ENCODE measurements at regions not wholly inside any gene's neighbourhood (a gene's known extent, or its start where the extent isn't known, plus 50 kb on each side); places are given as distances from the start of the nearest gene placed in this dataset.
"Not testable (repeated sequence)": the region's sequence is repeated elsewhere in the genome, so short reads cannot be mapped to it uniquely, and the experiment has no call there.

GRCh38 chr7:36064676-36065075 lies 88.4 kb upstream of the EEPD1 start:
- intact Hi-C loops (cut with DNase I; ENCODE audit: low total_unique reads): no loop called here

GRCh38 chr7:36065563-36066342 lies 87.3 kb upstream of the EEPD1 start:
- DNase-seq (ENCODE audit: low spot score in 2 of 2); H3K27ac ChIP-seq; H3K27me3 ChIP-seq; H3K9me3 ChIP-seq; H3K4me3 ChIP-seq; intact Hi-C loops (cut with DNase I; ENCODE audit: low total_unique reads); H3K4me1 ChIP-seq; H3K36me3 ChIP-seq: not testable (repeated sequence)

More at GRCh38 chr7:36064676-36065075, 88.4 kb upstream of the EEPD1 start:
- no peak overlapping the region for H3K27ac ChIP-seq
- H3K36me3 ChIP-seq: no peaks in the 10 kb centered on the region
- DNase-seq (ENCODE audit: low spot score in 2 of 2): no peak
- H3K9me3 ChIP-seq: no peaks in the 10 kb centered on the region
- no peaks in the 10 kb centered on the region for H3K4me1 ChIP-seq
- H3K27me3 ChIP-seq: no peaks in the 10 kb centered on the region
- H3K4me3 ChIP-seq: no peak overlapping the region
- TF ChIP-seq POLR2A (IDR thresholded peaks at IDR 0.05): no peak
- no peak for TF ChIP-seq POLR2AphosphoS5 (IDR thresholded peaks at IDR 0.05)
- TF ChIP-seq, protein P1, sequence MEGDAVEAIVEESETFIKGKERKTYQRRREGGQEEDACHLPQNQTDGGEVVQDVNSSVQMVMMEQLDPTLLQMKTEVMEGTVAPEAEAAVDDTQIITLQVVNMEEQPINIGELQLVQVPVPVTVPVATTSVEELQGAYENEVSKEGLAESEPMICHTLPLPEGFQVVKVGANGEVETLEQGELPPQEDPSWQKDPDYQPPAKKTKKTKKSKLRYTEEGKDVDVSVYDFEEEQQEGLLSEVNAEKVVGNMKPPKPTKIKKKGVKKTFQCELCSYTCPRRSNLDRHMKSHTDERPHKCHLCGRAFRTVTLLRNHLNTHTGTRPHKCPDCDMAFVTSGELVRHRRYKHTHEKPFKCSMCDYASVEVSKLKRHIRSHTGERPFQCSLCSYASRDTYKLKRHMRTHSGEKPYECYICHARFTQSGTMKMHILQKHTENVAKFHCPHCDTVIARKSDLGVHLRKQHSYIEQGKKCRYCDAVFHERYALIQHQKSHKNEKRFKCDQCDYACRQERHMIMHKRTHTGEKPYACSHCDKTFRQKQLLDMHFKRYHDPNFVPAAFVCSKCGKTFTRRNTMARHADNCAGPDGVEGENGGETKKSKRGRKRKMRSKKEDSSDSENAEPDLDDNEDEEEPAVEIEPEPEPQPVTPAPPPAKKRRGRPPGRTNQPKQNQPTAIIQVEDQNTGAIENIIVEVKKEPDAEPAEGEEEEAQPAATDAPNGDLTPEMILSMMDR (IDR thresholded peaks at IDR 0.05): no peak

- H3K36me3 ChIP-seq: no peaks in the 10 kb centered on the region
- no peak for DNase-seq (ENCODE audit: low spot score in 2 of 2)
- no peaks in the 10 kb centered on the region for H3K4me1 ChIP-seq
- H3K27ac ChIP-seq: no peak overlapping the region
- no peak overlapping the region for H3K4me3 ChIP-seq
- intact Hi-C loops (cut with DNase I; ENCODE audit: low total_unique reads): no loop called here
- H3K27me3 ChIP-seq: no peaks in the 10 kb centered on the region
- no peak for TF ChIP-seq POLR2A (IDR thresholded peaks at IDR 0.05)
- TF ChIP-seq, protein P1 (IDR thresholded peaks at IDR 0.05): no peak
- no peak for TF ChIP-seq POLR2AphosphoS5 (IDR thresholded peaks at IDR 0.05)
- H3K9me3 ChIP-seq: no peaks in the 10 kb centered on the region
These were observed 86.8 kb upstream of the EEPD1 start for GRCh38 chr7:36066343-36066664.

DNA sequence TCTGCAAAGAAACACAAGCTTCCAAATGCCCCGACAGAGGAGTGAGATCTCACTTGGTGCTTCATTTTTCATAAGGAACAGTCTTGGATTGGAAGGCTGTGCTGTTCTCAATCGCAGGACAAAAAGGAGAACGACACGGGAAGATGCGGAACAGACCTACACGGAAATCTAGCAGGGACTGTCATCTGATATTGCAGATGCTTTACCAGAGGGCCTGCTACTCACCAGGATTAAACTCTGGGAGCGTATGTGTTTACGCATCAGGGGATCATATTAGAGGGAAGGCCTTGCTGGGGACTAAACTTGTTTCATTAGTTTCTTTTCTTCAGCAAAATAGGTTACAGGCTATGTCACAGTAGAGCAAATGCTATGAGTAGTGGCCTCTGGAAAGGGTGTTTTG lies 82.8 kb upstream of the EEPD1 start:
- Histone ChIP-seq H3K27me3 (no peaks in the 10 kb centered on the region), H3K9me3 (no peaks in the 10 kb centered on the region), H3K36me3 (no peaks in the 10 kb centered on the region), H3K4me3 (no peak overlapping the region), H3K4me1 (no peaks in the 10 kb centered on the region), H3K27ac (no peak overlapping the region)
- TF ChIP-seq, protein P1 (IDR thresholded peaks at IDR 0.05): no peak
- TF ChIP-seq POLR2A (IDR thresholded peaks at IDR 0.05): no peak
- intact Hi-C loops (cut with DNase I; ENCODE audit: low total_unique reads): loop anchor here (1.0 kb wide), 1 partner anchor 20 kb away; no protein-coding TSS in a partner anchor
- no peak for DNase-seq (ENCODE audit: low spot score in 2 of 2)

GRCh38 chr7:36071605-36072004 lies 81.4 kb upstream of the EEPD1 start:
- H3K27ac ChIP-seq: no peak overlapping the region
- H3K36me3 ChIP-seq: no peaks in the 10 kb centered on the region
- H3K27me3 ChIP-seq: no peaks in the 10 kb centered on the region
- H3K4me1 ChIP-seq: no peaks in the 10 kb centered on the region
- H3K4me3 ChIP-seq: no peak overlapping the region
- no peaks in the 10 kb centered on the region for H3K9me3 ChIP-seq
- no peak for DNase-seq (ENCODE audit: low spot score in 2 of 2)
- intact Hi-C loops (cut with DNase I; ENCODE audit: low total_unique reads): no loop called here
- TF ChIP-seq POLR2AphosphoS5 (IDR thresholded peaks at IDR 0.05): no peak
- TF ChIP-seq POLR2A (IDR thresholded peaks at IDR 0.05): no peak
- TF ChIP-seq, protein P1 (IDR thresholded peaks at IDR 0.05): no peak

Measured in breast epithelium (tissue), 4 donors.